ENCODE measurements at regions not wholly inside any gene's neighbourhood (a gene's known extent, or its start where the extent isn't known, plus 50 kb on each side); places are given as distances from the start of the nearest gene placed in this dataset.
A peak's percentile ranks its signal among the peaks of the same experiment; 100 is the strongest.

DNA sequence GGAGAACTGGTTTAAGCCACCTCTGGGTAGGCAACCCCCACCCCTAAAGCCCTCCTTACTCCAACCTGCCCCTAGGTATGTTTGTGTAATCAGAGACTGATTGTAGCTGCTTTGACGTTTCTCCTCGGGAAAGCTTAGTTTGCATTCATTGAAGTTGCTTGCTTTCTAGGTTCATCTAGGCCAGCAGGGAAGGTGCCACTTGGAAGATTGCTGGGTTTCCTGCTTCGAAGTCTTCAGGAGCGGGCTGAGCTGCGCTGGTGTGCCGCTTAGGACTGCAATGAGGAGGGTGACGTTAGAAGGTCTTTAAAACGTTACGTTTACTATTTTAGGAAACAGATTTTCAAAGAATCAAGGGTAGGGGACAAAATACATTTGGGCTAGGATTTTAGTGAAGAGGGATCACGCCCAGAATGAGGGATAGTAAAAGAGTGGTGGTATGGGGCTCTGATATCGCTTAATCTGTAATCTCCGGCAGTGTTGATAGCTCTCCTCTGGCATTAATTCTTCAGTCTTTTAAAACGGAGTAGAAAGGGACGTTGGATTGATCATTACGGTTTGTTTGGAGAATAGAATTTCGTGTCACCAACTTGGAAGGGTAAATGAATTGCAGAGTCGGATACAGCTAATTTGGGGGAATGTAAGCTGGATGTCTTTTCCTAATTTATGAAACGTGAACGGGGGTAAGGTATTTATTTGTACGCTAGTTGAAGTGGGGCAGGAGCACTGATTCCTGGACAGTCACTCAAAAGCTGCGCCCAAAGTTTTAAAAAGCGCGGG lies 92.6 kb upstream of the PRDM1 start:
- no peak for DNase-seq (ENCODE audit: low spot score)
- H3K9ac ChIP-seq (ENCODE audit: low read depth in 1 of 2, low read length in 2 of 2) = no peak overlapping the region

DNA sequence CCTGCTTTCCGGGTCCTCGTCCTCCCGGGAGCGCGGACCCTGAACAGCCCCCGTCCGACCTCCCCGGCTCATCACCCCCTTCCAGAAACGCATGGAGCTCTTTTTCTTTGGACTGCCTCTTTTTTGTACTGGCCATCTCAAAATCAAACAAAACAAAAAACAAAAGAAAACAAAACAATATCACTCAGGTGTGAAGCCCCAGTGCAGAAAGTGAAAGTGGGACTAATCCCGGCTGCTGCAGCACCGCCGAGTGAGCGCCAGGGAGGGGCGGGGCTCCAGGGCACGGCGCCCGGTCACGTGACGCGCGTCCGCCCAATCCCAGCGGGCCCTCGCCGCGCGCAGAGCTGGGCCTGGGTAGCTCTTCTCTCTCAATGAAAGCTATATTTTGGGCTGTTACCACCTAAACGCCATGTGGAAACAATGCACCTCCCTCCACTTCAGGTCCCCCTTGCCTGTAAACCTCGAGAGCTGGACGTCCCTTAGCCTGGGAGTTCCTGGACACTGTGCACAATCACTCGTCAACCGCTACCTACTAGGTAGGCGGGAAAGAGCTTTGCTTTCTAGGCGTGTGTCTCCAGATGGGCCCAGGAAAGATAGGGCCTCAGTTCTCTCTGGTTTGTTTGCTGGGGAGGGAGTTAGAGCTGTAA lies 93.7 kb upstream of the PRDM1 start:
- Histone ChIP-seq H3K4me1 (ENCODE audit: control insufficient read depth in 4 of 4, insufficient read depth in 4 of 4, low read length in 3 of 4) (peaks cover 3 to 31% (median 19%) of the 10 kb centered on the region in 4 donors), H3K4me3 (ENCODE audit: low read depth in 1 of 3, low read length in 3 of 3) (peak overlapping the region; percentile 59 to 77 (median 72)), H3K9ac (ENCODE audit: low read depth in 1 of 2, low read length in 2 of 2) (peak overlapping the region; percentile 40 to 51), H3K27ac (ENCODE audit: low read depth in 1 of 2, low read length in 2 of 2) (peak overlapping the region; percentile 5 to 46), H3K9me3 (ENCODE audit: control insufficient read depth in 4 of 4, low read length in 3 of 4) (peaks cover 0 to 2% (median 0%) of the 10 kb centered on the region in 4 donors), H3K36me3 (ENCODE audit: control insufficient read depth in 4 of 4, insufficient read depth in 3 of 4, low read depth in 1 of 4, low read length in 3 of 4) (no peaks in the 10 kb centered on the region), H3K27me3 (ENCODE audit: control insufficient read depth in 4 of 4, insufficient read depth in 4 of 4, low read length in 3 of 4) (peaks cover 0 to 28% (median 2%) of the 10 kb centered on the region in 4 donors)
- TF ChIP-seq NR2F2 (IDR thresholded peaks at IDR 0.05) = no peak
- TF ChIP-seq, protein P1, sequence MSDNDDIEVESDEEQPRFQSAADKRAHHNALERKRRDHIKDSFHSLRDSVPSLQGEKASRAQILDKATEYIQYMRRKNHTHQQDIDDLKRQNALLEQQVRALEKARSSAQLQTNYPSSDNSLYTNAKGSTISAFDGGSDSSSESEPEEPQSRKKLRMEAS (IDR thresholded peaks at IDR 0.05) = no peak
- peak; percentile 21 for TF ChIP-seq YY1 (IDR thresholded peaks at IDR 0.05)
- no peak for TF ChIP-seq RXRA (IDR thresholded peaks at IDR 0.05)
- TF ChIP-seq RAD21 (IDR thresholded peaks at IDR 0.05) = peak; percentile 38 to 43
- no peak for TF ChIP-seq SP1 (IDR thresholded peaks at IDR 0.05)
- TF ChIP-seq EGR1 (IDR thresholded peaks at IDR 0.05; ENCODE audit: low read depth in 2 of 2) = no peak
- WGBS = 2% methylated on average over 34 of the region's 34 CpGs
- DNase-seq (ENCODE audit: low spot score) = peak; percentile 88

More for the DNA sequence above, 92.6 kb upstream of the PRDM1 start:
- Histone ChIP-seq H3K9me3 (ENCODE audit: control insufficient read depth in 4 of 4, low read length in 3 of 4) (peaks cover 0 to 2% (median 0%) of the 10 kb centered on the region in 4 donors), H3K4me1 (ENCODE audit: control insufficient read depth in 4 of 4, insufficient read depth in 4 of 4, low read length in 3 of 4) (peaks cover 3 to 31% (median 19%) of the 10 kb centered on the region in 4 donors), H3K4me3 (ENCODE audit: low read depth in 1 of 3, low read length in 3 of 3) (peak overlapping the region in 1 of 3 donors; percentile 56), H3K36me3 (ENCODE audit: control insufficient read depth in 4 of 4, insufficient read depth in 3 of 4, low read depth in 1 of 4, low read length in 3 of 4) (no peaks in the 10 kb centered on the region), H3K27me3 (ENCODE audit: control insufficient read depth in 4 of 4, insufficient read depth in 4 of 4, low read length in 3 of 4) (peaks cover 0 to 28% (median 2%) of the 10 kb centered on the region in 4 donors), H3K27ac (ENCODE audit: low read depth in 1 of 2, low read length in 2 of 2) (no peak overlapping the region)
- 14% methylated on average over 23 of the region's 23 CpGs for WGBS
- TF ChIP-seq FOXA1 (IDR thresholded peaks at IDR 0.05) (no peak), TAF1 (conservative IDR thresholded peaks at IDR 0.05) (no peak)

DNA sequence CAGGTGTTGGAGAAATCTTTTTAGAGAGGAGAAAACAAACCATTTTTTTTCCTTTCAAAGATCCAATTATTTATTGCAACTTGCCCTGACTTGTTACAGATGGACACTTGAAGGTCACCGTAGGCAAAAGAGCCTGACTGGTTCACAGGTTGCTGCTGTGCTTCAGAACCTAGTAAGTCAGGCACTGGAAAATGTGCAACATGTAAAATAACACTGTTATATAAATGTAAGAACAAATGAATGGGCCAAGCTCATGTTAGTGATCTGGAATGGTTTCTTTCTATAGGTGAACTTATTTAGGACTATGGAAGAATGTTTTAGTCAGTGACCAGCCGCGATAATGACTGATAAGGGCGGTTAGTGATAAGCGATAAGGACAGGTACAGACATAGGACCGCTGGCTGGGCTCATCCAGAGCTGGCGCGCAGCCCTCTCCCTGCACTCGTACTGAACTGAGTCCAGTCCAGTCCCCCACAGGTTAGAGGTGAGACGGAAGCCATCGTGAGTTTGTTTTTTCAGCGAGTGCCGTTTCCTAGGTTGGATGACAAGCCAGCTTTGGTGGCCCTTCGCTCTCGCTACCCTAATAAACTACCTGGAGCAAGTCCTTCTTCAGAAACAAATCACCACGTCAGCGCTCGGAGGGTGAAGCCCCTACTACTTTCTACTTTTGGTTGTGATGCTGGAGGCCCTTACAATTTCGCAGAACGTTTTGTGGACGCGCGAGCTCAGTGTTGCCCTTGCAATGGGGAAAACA lies 94.4 kb upstream of the PRDM1 start:
- DNase-seq (ENCODE audit: low spot score) = peak; percentile 44
- Histone ChIP-seq H3K9me3 (ENCODE audit: control insufficient read depth in 4 of 4, low read length in 3 of 4) (peaks cover 0 to 2% (median 0%) of the 10 kb centered on the region in 4 donors), H3K9ac (ENCODE audit: low read depth in 1 of 2, low read length in 2 of 2) (peak overlapping the region; percentile 40 to 51), H3K36me3 (ENCODE audit: control insufficient read depth in 4 of 4, insufficient read depth in 3 of 4, low read depth in 1 of 4, low read length in 3 of 4) (no peaks in the 10 kb centered on the region), H3K27me3 (ENCODE audit: control insufficient read depth in 4 of 4, insufficient read depth in 4 of 4, low read length in 3 of 4) (peaks cover 0 to 31% (median under 1%) of the 10 kb centered on the region in 4 donors), H3K4me1 (ENCODE audit: control insufficient read depth in 4 of 4, insufficient read depth in 4 of 4, low read length in 3 of 4) (peaks cover 3 to 31% (median 19%) of the 10 kb centered on the region in 4 donors), H3K27ac (ENCODE audit: low read depth in 1 of 2, low read length in 2 of 2) (peak overlapping the region; percentile 5 to 46), H3K4me3 (ENCODE audit: low read depth in 1 of 3, low read length in 3 of 3) (peak overlapping the region; percentile 59 to 77 (median 72))
- TF ChIP-seq YY1 (IDR thresholded peaks at IDR 0.05) (peak; percentile 26), RAD21 (IDR thresholded peaks at IDR 0.05) (no peak), RXRA (IDR thresholded peaks at IDR 0.05) (peak in 1 of 2 donors; percentile 12), TAF1 (conservative IDR thresholded peaks at IDR 0.05) (no peak), NR2F2 (IDR thresholded peaks at IDR 0.05) (no peak), HNF4A (conservative IDR thresholded peaks at IDR 0.05) (peak in 1 of 2 donors; percentile 20)
- TF ChIP-seq, protein P1 (IDR thresholded peaks at IDR 0.05) = peak; percentile 13
- TF ChIP-seq, protein P2, sequence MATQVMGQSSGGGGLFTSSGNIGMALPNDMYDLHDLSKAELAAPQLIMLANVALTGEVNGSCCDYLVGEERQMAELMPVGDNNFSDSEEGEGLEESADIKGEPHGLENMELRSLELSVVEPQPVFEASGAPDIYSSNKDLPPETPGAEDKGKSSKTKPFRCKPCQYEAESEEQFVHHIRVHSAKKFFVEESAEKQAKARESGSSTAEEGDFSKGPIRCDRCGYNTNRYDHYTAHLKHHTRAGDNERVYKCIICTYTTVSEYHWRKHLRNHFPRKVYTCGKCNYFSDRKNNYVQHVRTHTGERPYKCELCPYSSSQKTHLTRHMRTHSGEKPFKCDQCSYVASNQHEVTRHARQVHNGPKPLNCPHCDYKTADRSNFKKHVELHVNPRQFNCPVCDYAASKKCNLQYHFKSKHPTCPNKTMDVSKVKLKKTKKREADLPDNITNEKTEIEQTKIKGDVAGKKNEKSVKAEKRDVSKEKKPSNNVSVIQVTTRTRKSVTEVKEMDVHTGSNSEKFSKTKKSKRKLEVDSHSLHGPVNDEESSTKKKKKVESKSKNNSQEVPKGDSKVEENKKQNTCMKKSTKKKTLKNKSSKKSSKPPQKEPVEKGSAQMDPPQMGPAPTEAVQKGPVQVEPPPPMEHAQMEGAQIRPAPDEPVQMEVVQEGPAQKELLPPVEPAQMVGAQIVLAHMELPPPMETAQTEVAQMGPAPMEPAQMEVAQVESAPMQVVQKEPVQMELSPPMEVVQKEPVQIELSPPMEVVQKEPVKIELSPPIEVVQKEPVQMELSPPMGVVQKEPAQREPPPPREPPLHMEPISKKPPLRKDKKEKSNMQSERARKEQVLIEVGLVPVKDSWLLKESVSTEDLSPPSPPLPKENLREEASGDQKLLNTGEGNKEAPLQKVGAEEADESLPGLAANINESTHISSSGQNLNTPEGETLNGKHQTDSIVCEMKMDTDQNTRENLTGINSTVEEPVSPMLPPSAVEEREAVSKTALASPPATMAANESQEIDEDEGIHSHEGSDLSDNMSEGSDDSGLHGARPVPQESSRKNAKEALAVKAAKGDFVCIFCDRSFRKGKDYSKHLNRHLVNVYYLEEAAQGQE (IDR thresholded peaks at IDR 0.05) = no peak
- TF ChIP-seq, protein P3, sequence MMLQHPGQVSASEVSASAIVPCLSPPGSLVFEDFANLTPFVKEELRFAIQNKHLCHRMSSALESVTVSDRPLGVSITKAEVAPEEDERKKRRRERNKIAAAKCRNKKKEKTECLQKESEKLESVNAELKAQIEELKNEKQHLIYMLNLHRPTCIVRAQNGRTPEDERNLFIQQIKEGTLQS (IDR thresholded peaks at IDR 0.05) = no peak
- WGBS = 4% methylated on average over 23 of the region's 23 CpGs
